Naive thymus-derived CD4-positive, alpha-beta T cell (primary cell): ENCODE measurements at regions not wholly inside any gene's neighbourhood (a gene's known extent, or its start where the extent isn't known, plus 50 kb on each side); places are given as distances from the start of the nearest gene placed in this dataset.

Source experiments
- ATAC-seq: fragments of 150-1000 bp; cut with Tn5 transposase; 2 replicates; pipeline ENCODE4 v1.10.0; 2021; ENCODE audit warnings: mild to moderate bottlenecking, moderate library complexity
- CTCF ChIA-PET: fragments of 350-600 bp; sonication (Branson Sonifier 250); formaldehyde crosslinking; loops from one replicate; lab custom pipeline; 2021; ENCODE audit warnings: antibody characterized with exemption; lab: Charles Lee
- POLR2A ChIA-PET: fragments of 350-600 bp; sonication (Branson Sonifier 250); formaldehyde crosslinking; loops from one replicate; lab custom pipeline; 2021; ENCODE audit warnings: antibody characterized with exemption, inconsistent platforms; lab: Charles Lee
- DNase-seq, 9 donors: peaks; one replicate each; pipeline versions ENCODE4 v3.0.0 to v3.0.0-alpha.2; 2020 to 2022; ENCODE audit warnings: mixed read lengths in 1 of 9
- H3K27ac ChIP-seq: one replicate; pipeline ENCODE4 v1.7.0; 2013; ENCODE audit warnings: mild to moderate bottlenecking, low read depth, low read length, moderate library complexity
- H3K27me3 ChIP-seq, 2 donors: one replicate each; pipeline ENCODE4 v1.7.0; 2013; ENCODE audit warnings: low read length in 2 of 2, mild to moderate bottlenecking in 2 of 2, moderate library complexity in 2 of 2; ENCODE audit not compliant: control insufficient read depth in 2 of 2, insufficient read depth in 2 of 2
- H3K36me3 ChIP-seq, 3 experiments: 1 replicate in 2 of 3; 2 replicates in 1 of 3; pipeline ENCODE4 v1.7.0; 2013; ENCODE audit warnings: low read length in 3 of 3, mild to moderate bottlenecking in 3 of 3, moderate library complexity in 1 of 3; ENCODE audit not compliant: insufficient read depth in 3 of 3, control insufficient read depth in 2 of 3
- H3K4me1 ChIP-seq, 2 donors: one replicate each; pipeline ENCODE4 v1.7.0; 2013; ENCODE audit warnings: low read length in 2 of 2, mild to moderate bottlenecking in 2 of 2, moderate library complexity in 1 of 2; ENCODE audit not compliant: control insufficient read depth in 2 of 2, insufficient read depth in 2 of 2
- H3K4me3 ChIP-seq: 2 replicates; pipeline ENCODE4 v1.7.0; 2013; ENCODE audit warnings: mild to moderate bottlenecking, low read length
- H3K9me3 ChIP-seq, 3 experiments: 1 replicate in 2 of 3; 2 replicates in 1 of 3; pipeline ENCODE4 v1.7.0; 2013; ENCODE audit warnings: low read length in 3 of 3; ENCODE audit not compliant: control insufficient read depth in 2 of 3
- H3K27ac Mint-ChIP-seq, 9 donors: one replicate each; pipeline ENCODE4 v1.8.0; 2020 to 2022; ENCODE audit warnings: mixed read lengths in 9 of 9, mild to moderate bottlenecking in 8 of 9, moderate library complexity in 5 of 9, inconsistent platforms in 2 of 9
- H3K27me3 Mint-ChIP-seq, 5 donors: one replicate each; pipeline ENCODE4 v1.8.0; 2021 to 2022; ENCODE audit warnings: mixed read lengths in 5 of 5, mild to moderate bottlenecking in 1 of 5
- H3K36me3 Mint-ChIP-seq, 5 donors: one replicate each; pipeline ENCODE4 v1.8.0; 2020 to 2022; ENCODE audit warnings: mixed read lengths in 5 of 5, mild to moderate bottlenecking in 3 of 5, inconsistent platforms in 1 of 5
- H3K4me1 Mint-ChIP-seq, 7 donors: one replicate each; pipeline ENCODE4 v1.8.0; 2020 to 2022; ENCODE audit warnings: mixed read lengths in 7 of 7, mild to moderate bottlenecking in 3 of 7, inconsistent platforms in 1 of 7
- H3K4me3 Mint-ChIP-seq, 10 donors: one replicate each; pipeline ENCODE4 v1.8.0; 2020 to 2022; ENCODE audit warnings: mild to moderate bottlenecking in 10 of 10, mixed read lengths in 10 of 10, moderate library complexity in 6 of 10, inconsistent platforms in 2 of 10
- H3K9me3 Mint-ChIP-seq, 11 donors: one replicate each; pipeline ENCODE4 v1.8.0; 2020 to 2022; ENCODE audit warnings: mixed read lengths in 11 of 11, mild to moderate bottlenecking in 4 of 11, inconsistent platforms in 1 of 11, moderate library complexity in 1 of 11
- intact Hi-C, 2 donors: fragments of 100-400 bp; cut with micrococcal nuclease; formaldehyde crosslinking; loops; one replicate each; pipeline ENCODE4 v1.15.1; 2023

GRCh38 chr18:61183798-61184197 is 149.4 kb upstream of the CDH20 start:
- Histone ChIP-seq H3K9me3 (no peaks in the 10 kb centered on the region), H3K4me3 (no peak overlapping the region), H3K36me3 (no peaks in the 10 kb centered on the region), H3K4me1 (no peaks in the 10 kb centered on the region), H3K27me3 (no peaks in the 10 kb centered on the region), H3K27ac (no peak overlapping the region)
- ChIA-PET CTCF (no interaction called here), POLR2A (no interaction called here)
- H3K4me1 Mint-ChIP-seq: no peaks in the 10 kb centered on the region
- H3K27ac Mint-ChIP-seq: no peak overlapping the region
- no peaks in the 10 kb centered on the region for H3K36me3 Mint-ChIP-seq
- DNase-seq (no peak), ATAC-seq (no peak)
- H3K27me3 Mint-ChIP-seq: no peaks in the 10 kb centered on the region
- H3K4me3 Mint-ChIP-seq: no peak overlapping the region
- intact Hi-C loops: no loop called here
- H3K9me3 Mint-ChIP-seq: peaks cover 0 to 10% (median 4%) of the 10 kb centered on the region in 11 donors

- H3K36me3 Mint-ChIP-seq: no peaks in the 10 kb centered on the region
- intact Hi-C loops: no loop called here
- no peaks in the 10 kb centered on the region for H3K27me3 ChIP-seq
- no peak overlapping the region for H3K4me3 ChIP-seq
- H3K36me3 ChIP-seq: no peaks in the 10 kb centered on the region
- H3K27ac Mint-ChIP-seq: no peak overlapping the region
- no peak overlapping the region for H3K27ac ChIP-seq
- H3K4me3 Mint-ChIP-seq: no peak overlapping the region
- H3K4me1 ChIP-seq: no peaks in the 10 kb centered on the region
- ChIA-PET POLR2A (no interaction called here), CTCF (no interaction called here)
- peaks cover 0 to 13% (median 4%) of the 10 kb centered on the region in 11 donors for H3K9me3 Mint-ChIP-seq
- H3K4me1 Mint-ChIP-seq: no peaks in the 10 kb centered on the region
- DNase-seq (no peak), ATAC-seq (no peak)
- H3K27me3 Mint-ChIP-seq: no peaks in the 10 kb centered on the region
- no peaks in the 10 kb centered on the region for H3K9me3 ChIP-seq
Measured at GRCh38 chr18:61187971-61188370, 145.3 kb upstream of the CDH20 start.

GRCh38 chr18:61189376-61189775 is 143.9 kb upstream of the CDH20 start:
- Mint-ChIP-seq H3K36me3 (no peaks in the 10 kb centered on the region), H3K9me3 (peaks cover 0 to 13% (median 3%) of the 10 kb centered on the region in 11 donors), H3K27me3 (no peaks in the 10 kb centered on the region), H3K27ac (no peak overlapping the region), H3K4me1 (no peaks in the 10 kb centered on the region), H3K4me3 (no peak overlapping the region)
- Histone ChIP-seq H3K4me1 (no peaks in the 10 kb centered on the region), H3K4me3 (no peak overlapping the region), H3K36me3 (no peaks in the 10 kb centered on the region), H3K9me3 (no peaks in the 10 kb centered on the region), H3K27me3 (no peaks in the 10 kb centered on the region), H3K27ac (no peak overlapping the region)
- intact Hi-C loops: no loop called here
- no peak for ATAC-seq
- CTCF ChIA-PET: no interaction called here
- no peak for DNase-seq
- POLR2A ChIA-PET: no interaction called here

DNA sequence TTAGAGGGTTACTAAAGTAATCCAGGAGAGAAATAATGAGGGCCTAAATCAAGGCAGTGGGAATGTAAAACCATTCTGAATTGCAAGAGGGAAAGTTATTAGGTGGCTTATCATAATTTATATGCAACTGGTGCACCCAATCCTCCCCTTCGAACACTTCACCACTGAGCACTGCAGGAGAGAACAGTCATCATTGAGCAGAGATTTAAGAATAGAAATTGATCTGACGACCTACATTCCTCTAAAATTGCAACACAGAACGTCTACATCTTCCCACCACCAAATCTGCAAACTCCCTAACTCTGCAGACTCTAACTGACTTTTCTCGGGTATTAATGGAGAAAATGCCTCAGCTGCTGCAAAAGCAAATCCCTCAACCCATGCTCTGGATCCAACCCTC is 138.5 kb upstream of the CDH20 start:
- Histone ChIP-seq H3K4me1 (no peaks in the 10 kb centered on the region), H3K36me3 (no peaks in the 10 kb centered on the region), H3K4me3 (no peak overlapping the region), H3K9me3 (no peaks in the 10 kb centered on the region), H3K27me3 (no peaks in the 10 kb centered on the region), H3K27ac (no peak overlapping the region)
- ChIA-PET POLR2A (no interaction called here), CTCF (no interaction called here)
- no peak overlapping the region for H3K4me3 Mint-ChIP-seq
- H3K27me3 Mint-ChIP-seq: no peaks in the 10 kb centered on the region
- intact Hi-C loops: no loop called here
- DNase-seq: no peak
- H3K27ac Mint-ChIP-seq: no peak overlapping the region
- H3K4me1 Mint-ChIP-seq: no peaks in the 10 kb centered on the region
- ATAC-seq: no peak
- H3K36me3 Mint-ChIP-seq: no peaks in the 10 kb centered on the region
- peaks cover 0 to 15% (median 0%) of the 10 kb centered on the region in 11 donors for H3K9me3 Mint-ChIP-seq

DNA sequence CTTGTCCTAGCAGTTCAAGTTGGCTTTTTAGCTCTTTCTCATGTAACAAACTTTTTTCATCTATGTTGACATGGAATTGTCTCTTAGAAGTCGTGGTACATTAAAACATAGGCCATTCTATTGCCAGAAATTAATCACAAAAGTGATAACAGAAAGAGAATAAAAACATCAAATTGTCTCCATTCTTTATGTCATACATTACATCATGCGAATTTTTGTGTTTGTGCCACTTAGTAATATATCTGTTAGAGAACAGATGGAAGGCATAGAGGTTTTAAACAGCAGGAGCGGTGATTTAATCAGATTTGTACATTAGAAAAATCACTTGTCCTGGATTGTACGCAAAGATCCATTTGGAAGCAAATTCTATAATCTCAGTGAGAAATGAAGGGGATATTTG is 136.5 kb upstream of the CDH20 start:
- no peak overlapping the region for H3K27ac Mint-ChIP-seq
- ChIA-PET CTCF (no interaction called here), POLR2A (no interaction called here)
- Histone ChIP-seq H3K4me3 (no peak overlapping the region), H3K27ac (no peak overlapping the region), H3K36me3 (no peaks in the 10 kb centered on the region), H3K27me3 (no peaks in the 10 kb centered on the region), H3K4me1 (no peaks in the 10 kb centered on the region), H3K9me3 (no peaks in the 10 kb centered on the region)
- H3K4me1 Mint-ChIP-seq: no peaks in the 10 kb centered on the region
- DNase-seq: no peak
- intact Hi-C loops: no loop called here
- no peak overlapping the region for H3K4me3 Mint-ChIP-seq
- peaks cover 0 to 15% (median 0%) of the 10 kb centered on the region in 11 donors for H3K9me3 Mint-ChIP-seq
- H3K27me3 Mint-ChIP-seq: no peaks in the 10 kb centered on the region
- no peaks in the 10 kb centered on the region for H3K36me3 Mint-ChIP-seq
- no peak for ATAC-seq

- no peaks in the 10 kb centered on the region for H3K9me3 ChIP-seq
- H3K27me3 ChIP-seq: no peaks in the 10 kb centered on the region
- Mint-ChIP-seq H3K4me1 (no peaks in the 10 kb centered on the region), H3K9me3 (peaks cover 0 to 7% (median 0%) of the 10 kb centered on the region in 11 donors), H3K4me3 (no peak overlapping the region), H3K36me3 (no peaks in the 10 kb centered on the region), H3K27me3 (no peaks in the 10 kb centered on the region), H3K27ac (no peak overlapping the region)
- no peak overlapping the region for H3K4me3 ChIP-seq
- intact Hi-C loops: no loop called here
- no peaks in the 10 kb centered on the region for H3K36me3 ChIP-seq
- H3K4me1 ChIP-seq: no peaks in the 10 kb centered on the region
- no peak overlapping the region for H3K27ac ChIP-seq
- ChIA-PET POLR2A (no interaction called here), CTCF (no interaction called here)
- no peak for ATAC-seq
- DNase-seq: no peak
Measured at GRCh38 chr18:61198486-61198885, 134.7 kb upstream of the CDH20 start.

DNA sequence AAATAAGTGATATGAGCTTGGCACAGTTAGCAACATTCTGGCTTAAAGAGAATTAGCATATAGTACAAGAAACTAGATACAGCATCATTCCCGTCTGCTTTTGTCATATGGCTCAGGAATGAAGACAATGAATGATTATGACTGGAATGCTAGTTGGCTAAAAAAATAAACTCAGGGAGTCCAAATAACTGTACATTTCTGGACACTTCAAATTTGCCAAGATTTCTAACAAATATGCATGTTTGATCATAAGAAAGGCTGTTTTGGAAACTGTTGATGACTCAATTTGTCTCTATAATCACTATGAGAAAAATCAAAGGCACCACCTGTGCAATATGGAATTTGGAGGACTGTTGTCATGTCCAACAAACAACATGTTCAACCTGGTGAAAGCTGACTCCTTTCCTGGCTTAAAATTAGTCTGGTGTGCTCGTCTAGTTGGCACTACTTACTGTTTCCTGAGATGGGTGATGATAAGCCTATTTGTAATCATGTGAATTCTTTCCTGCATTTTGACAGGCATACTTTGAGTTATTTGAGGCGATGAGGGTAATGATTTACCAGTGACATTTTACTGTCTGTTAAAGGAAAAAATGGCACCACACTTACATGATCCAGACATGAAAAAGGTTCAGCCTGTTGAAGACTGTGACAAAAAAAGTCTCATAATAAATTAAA is 133.9 kb upstream of the CDH20 start:
- Histone ChIP-seq H3K4me3 (no peak overlapping the region), H3K36me3 (no peaks in the 10 kb centered on the region), H3K4me1 (no peaks in the 10 kb centered on the region), H3K27me3 (no peaks in the 10 kb centered on the region), H3K27ac (no peak overlapping the region), H3K9me3 (no peaks in the 10 kb centered on the region)
- DNase-seq: no peak
- ATAC-seq: no peak
- no peak overlapping the region for H3K4me3 Mint-ChIP-seq
- ChIA-PET CTCF (no interaction called here), POLR2A (no interaction called here)
- H3K27me3 Mint-ChIP-seq: no peaks in the 10 kb centered on the region
- H3K36me3 Mint-ChIP-seq: no peaks in the 10 kb centered on the region
- no peak overlapping the region for H3K27ac Mint-ChIP-seq
- intact Hi-C loops: no loop called here
- no peaks in the 10 kb centered on the region for H3K4me1 Mint-ChIP-seq
- peaks cover 0 to 7% (median 0%) of the 10 kb centered on the region in 11 donors for H3K9me3 Mint-ChIP-seq
